ENCODE measurements at regions not wholly inside any gene's neighbourhood (a gene's known extent, or its start where the extent isn't known, plus 50 kb on each side); places are given as distances from the start of the nearest gene placed in this dataset.
A peak's percentile ranks its signal among the peaks of the same experiment; 100 is the strongest.

GRCh38 chrX:26873736-26874135, 589.4 kb downstream of the PPP4R3C start:
- Histone ChIP-seq H2AFZ (ENCODE audit: control insufficient read depth, low read depth, low read length) (no peak overlapping the region), H3K9me3 (replicated peaks; ENCODE audit: control insufficient read depth, insufficient read depth, low read length) (no peaks in the 10 kb centered on the region; the same call in 2 of the 3 replicates), H3K9ac (ENCODE audit: control insufficient read depth, insufficient read depth, low read length) (no peak overlapping the region), H3K4me3 (no peak overlapping the region), H4K20me1 (ENCODE audit: control insufficient read depth, insufficient read depth) (no peaks in the 10 kb centered on the region), H3K79me2 (ENCODE audit: control insufficient read depth, insufficient read depth, low read length) (no peaks in the 10 kb centered on the region), H3K4me1 (ENCODE audit: control insufficient read depth, insufficient read depth, low read length) (no peaks in the 10 kb centered on the region), H3K36me3 (ENCODE audit: control insufficient read depth in 2 of 2, insufficient read depth in 2 of 2, low read length in 1 of 2) (no peaks in the 10 kb centered on the region), H3K27ac (ENCODE audit: control insufficient read depth, insufficient read depth) (no peak overlapping the region), H3K27me3 (replicated peaks in 1 of 2; ENCODE audit: control insufficient read depth in 2 of 2, insufficient read depth in 2 of 2, low read length in 1 of 2) (no peaks in the 10 kb centered on the region), H3K4me2 (ENCODE audit: control insufficient read depth, insufficient read depth) (no peak overlapping the region)
- ATAC-seq (no peak), DNase-seq (ENCODE audit: low read depth, low spot score) (no peak), FAIRE-seq (no peak)
- no peak for TF ChIP-seq MXI1 (IDR thresholded peaks at IDR 0.05; ENCODE audit: low read depth, low read length)
- 68% methylated on average over 29 of the region's 29 CpGs for WGBS (ENCODE audit: insufficient coverage, insufficient replicate concordance, low lambda C conversion rate, missing lambda C conversion rate)
- intact Hi-C loops (cut with micrococcal nuclease; ENCODE audit: unreplicated experiment) (no loop called here), in situ Hi-C loops (cut with MboI) (no loop called here)
- ChIA-PET RAD21 (ENCODE audit: unreplicated experiment) (no interaction called here), POLR2A (no interaction called here), SMC1A (ENCODE audit: uncharacterized antibody, unreplicated experiment) (no interaction called here), CTCF (no interaction called here)
- no TSS peak for BruUV-seq (replicated peaks)

DNA sequence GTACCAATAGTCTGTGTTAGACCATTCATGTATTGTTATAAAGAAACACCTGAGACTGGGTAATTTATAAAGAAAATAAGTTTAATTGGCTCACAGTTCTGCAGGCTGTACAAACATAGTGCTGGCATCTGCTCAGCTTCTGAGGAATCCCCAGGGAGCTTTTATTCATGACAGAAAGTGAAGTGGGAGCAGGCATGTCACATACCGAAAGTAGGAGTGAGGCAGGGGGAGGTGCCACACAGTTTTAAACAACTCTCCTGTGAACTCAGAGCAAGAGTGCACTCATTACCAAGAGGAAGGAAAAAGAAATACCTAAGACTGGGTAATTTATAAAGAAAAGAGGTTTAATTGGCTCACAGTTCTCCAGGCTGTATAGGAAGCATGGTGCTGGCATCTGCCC, 591.2 kb downstream of the PPP4R3C start:
- H3K27me3 ChIP-seq (replicated peaks in 1 of 2; ENCODE audit: control insufficient read depth in 2 of 2, insufficient read depth in 2 of 2, low read length in 1 of 2), result no peaks in the 10 kb centered on the region
- ChIA-PET SMC1A (ENCODE audit: uncharacterized antibody, unreplicated experiment) (interaction anchor here (0.6 to 1.1 kb wide), 2 partner anchors 18 to 23 kb away, joined by 3 to 4 read pairs; no protein-coding TSS in a partner anchor), RAD21 (ENCODE audit: unreplicated experiment) (no interaction called here), CTCF (interaction anchor here (1.1 kb wide), 1 partner anchor 11 kb away, joined by 4 read pairs; no protein-coding TSS in a partner anchor), POLR2A (interaction anchor here (0.6 kb wide), 1 partner anchor 80 kb away, joined by 3 read pairs; no protein-coding TSS in a partner anchor)
- ATAC-seq (peak; percentile 89), DNase-seq (ENCODE audit: low read depth, low spot score) (no peak), FAIRE-seq (no peak)
- intact Hi-C loops (cut with micrococcal nuclease; ENCODE audit: unreplicated experiment), result no loop called here
- H3K4me1 ChIP-seq (ENCODE audit: control insufficient read depth, insufficient read depth, low read length), result no peaks in the 10 kb centered on the region
- TF ChIP-seq NR2C1 (IDR thresholded peaks at IDR 0.05) (no peak), ZBTB33 (IDR thresholded peaks at IDR 0.05) (no peak), MEF2B (IDR thresholded peaks at IDR 0.05; ENCODE audit: partially characterized antibody, poor library complexity, severe bottlenecking) (peak; percentile 57)
- no peak overlapping the region for H3K27ac ChIP-seq (ENCODE audit: control insufficient read depth, insufficient read depth)
- no peaks in the 10 kb centered on the region; the same call in 2 of the 3 replicates for H3K9me3 ChIP-seq (replicated peaks; ENCODE audit: control insufficient read depth, insufficient read depth, low read length)
- H3K36me3 ChIP-seq (ENCODE audit: control insufficient read depth in 2 of 2, insufficient read depth in 2 of 2, low read length in 1 of 2), result no peaks in the 10 kb centered on the region
- no peak overlapping the region for H3K4me2 ChIP-seq (ENCODE audit: control insufficient read depth, insufficient read depth)
- WGBS (ENCODE audit: insufficient coverage, insufficient replicate concordance, low lambda C conversion rate, missing lambda C conversion rate), result 42% methylated on average over 1 of the region's 1 CpG
- no peaks in the 10 kb centered on the region for H3K79me2 ChIP-seq (ENCODE audit: control insufficient read depth, insufficient read depth, low read length)
- H4K20me1 ChIP-seq (ENCODE audit: control insufficient read depth, insufficient read depth), result no peaks in the 10 kb centered on the region
- H3K4me3 ChIP-seq, result no peak overlapping the region
- H3K9ac ChIP-seq (ENCODE audit: control insufficient read depth, insufficient read depth, low read length), result no peak overlapping the region
- no peak overlapping the region for H2AFZ ChIP-seq (ENCODE audit: control insufficient read depth, low read depth, low read length)
- no TSS peak for BruUV-seq (replicated peaks)
- in situ Hi-C loops (cut with MboI), result no loop called here

Data from GM12878 (cell line).